ENCODE measurements at regions not wholly inside any gene's neighbourhood (a gene's known extent, or its start where the extent isn't known, plus 50 kb on each side); places are given as distances from the start of the nearest gene placed in this dataset.
"Not testable (repeated sequence)": the region's sequence is repeated elsewhere in the genome, so short reads cannot be mapped to it uniquely, and the experiment has no call there.

- no peaks in the 10 kb centered on the region for H3K4me1 ChIP-seq
- peak overlapping the region; percentile 46 for H3K4me3 ChIP-seq (ENCODE audit: low read depth, low read length)
- H3K36me3 ChIP-seq, result no peaks in the 10 kb centered on the region
- no peaks in the 10 kb centered on the region for H3K9me3 ChIP-seq
- H3K27me3 ChIP-seq, result peaks cover 3% of the 10 kb centered on the region; the same call in 1 of the 2 replicates
- TF ChIP-seq CTCF (IDR thresholded peaks at IDR 0.05; ENCODE audit: low read depth, low read length), result no peak
- peak; percentile 69 for DNase-seq
These were observed 1383.5 kb upstream of the DEFB115 start for GRCh38 chr20:29873946-29874345.

GRCh38 chr20:29874476-29875202, 1382.8 kb upstream of the DEFB115 start:
- peaks cover 3% of the 10 kb centered on the region; the same call in 1 of the 2 replicates for H3K27me3 ChIP-seq
- no peaks in the 10 kb centered on the region for H3K9me3 ChIP-seq
- no peak for TF ChIP-seq CTCF (IDR thresholded peaks at IDR 0.05; ENCODE audit: low read depth, low read length)
- no peak overlapping the region for H3K4me3 ChIP-seq (ENCODE audit: low read depth, low read length)
- no peaks in the 10 kb centered on the region for H3K4me1 ChIP-seq
- DNase-seq, result no peak
- no peaks in the 10 kb centered on the region for H3K36me3 ChIP-seq

- H3K9me3 ChIP-seq; DNase-seq; H3K4me3 ChIP-seq (ENCODE audit: low read depth, low read length): not testable (repeated sequence)
These were observed 1382.0 kb upstream of the DEFB115 start for GRCh38 chr20:29875321-29876083.

GRCh38 chr20:29876084-29876910, 1381.2 kb upstream of the DEFB115 start:
- not testable (repeated sequence) for H3K4me1 ChIP-seq; H3K36me3 ChIP-seq; H3K9me3 ChIP-seq; H3K4me3 ChIP-seq (ENCODE audit: low read depth, low read length); DNase-seq; H3K27me3 ChIP-seq

More at GRCh38 chr20:29875321-29876083, 1382.0 kb upstream of the DEFB115 start:
- not testable (repeated sequence) for H3K27me3 ChIP-seq, H3K36me3 ChIP-seq, H3K4me1 ChIP-seq

- no peak for TF ChIP-seq CTCF (IDR thresholded peaks at IDR 0.05; ENCODE audit: low read depth, low read length)
- Histone ChIP-seq H3K36me3 (no peaks in the 10 kb centered on the region), H3K9me3 (no peaks in the 10 kb centered on the region), H3K27me3 (peaks cover 3% of the 10 kb centered on the region; the same call in 1 of the 2 replicates), H3K4me3 (ENCODE audit: low read depth, low read length) (no peak overlapping the region), H3K4me1 (no peaks in the 10 kb centered on the region)
- DNase-seq, result no peak
These were observed 1380.6 kb upstream of the DEFB115 start for GRCh38 chr20:29876911-29877285.

GRCh38 chr20:29877411-29878280, 1379.8 kb upstream of the DEFB115 start:
- peak overlapping the region; percentile 61 for H3K4me3 ChIP-seq (ENCODE audit: low read depth, low read length)

GRCh38 chr20:29878281-29878741, 1379.2 kb upstream of the DEFB115 start:
- Histone ChIP-seq H3K4me1 (no peaks in the 10 kb centered on the region), H3K9me3 (no peaks in the 10 kb centered on the region), H3K27me3 (peaks cover 3% of the 10 kb centered on the region; the same call in 1 of the 2 replicates), H3K4me3 (ENCODE audit: low read depth, low read length) (peak overlapping the region; percentile 61), H3K36me3 (no peaks in the 10 kb centered on the region)
- TF ChIP-seq CTCF (IDR thresholded peaks at IDR 0.05; ENCODE audit: low read depth, low read length), result no peak
- DNase-seq, result peak; percentile 73

More at GRCh38 chr20:29877411-29878280, 1379.8 kb upstream of the DEFB115 start:
- H3K4me1 ChIP-seq, H3K36me3 ChIP-seq, H3K9me3 ChIP-seq, H3K27me3 ChIP-seq: not testable (repeated sequence)
- peak; percentile 32 for DNase-seq

All from BE2C (cell line).